GM12801 (cell line): ENCODE measurements at regions not wholly inside any gene's neighbourhood (a gene's known extent, or its start where the extent isn't known, plus 50 kb on each side); places are given as distances from the start of the nearest gene placed in this dataset.

Source experiments
- CTCF ChIP-seq: IDR thresholded peaks from one replicate; pipeline ENCODE4 v1.5.1; 2011; ENCODE audit warnings: control low read depth; ENCODE audit not compliant: insufficient read length; ENCODE audit errors: extremely low read depth

GRCh38 chr1:58220836-58221472 lies 325.6 kb downstream of the OMA1 start:
- TF ChIP-seq CTCF, result no peak

- no peak for TF ChIP-seq CTCF
These were observed 331.9 kb downstream of the OMA1 start for GRCh38 chr1:58214674-58215073.

GRCh38 chr1:58211869-58212268 lies 334.7 kb downstream of the OMA1 start:
- no peak for TF ChIP-seq CTCF

- no peak for TF ChIP-seq CTCF
These were observed 337.0 kb downstream of the OMA1 start for GRCh38 chr1:58209575-58209974.

- no peak for TF ChIP-seq CTCF
These were observed 339.8 kb downstream of the OMA1 start for GRCh38 chr1:58206749-58207148.

GRCh38 chr1:58204284-58204683 lies 342.2 kb downstream of the OMA1 start:
- no peak for TF ChIP-seq CTCF

- no peak for TF ChIP-seq CTCF
These were observed 344.9 kb downstream of the OMA1 start for GRCh38 chr1:58201492-58202106.
